GM18873 (cell line): ENCODE measurements at regions not wholly inside any gene's neighbourhood (a gene's known extent, or its start where the extent isn't known, plus 50 kb on each side); places are given as distances from the start of the nearest gene placed in this dataset.

Experiments
- ATAC-seq: cut with Tn5 transposase; IDR thresholded peaks from one replicate; pipeline ENCODE4 v1.9.1; 2021; ENCODE audit warnings: mild to moderate bottlenecking, moderate library complexity, moderate number of reproducible peaks; ENCODE audit not compliant: unreplicated experiment, low FRiP score

DNA sequence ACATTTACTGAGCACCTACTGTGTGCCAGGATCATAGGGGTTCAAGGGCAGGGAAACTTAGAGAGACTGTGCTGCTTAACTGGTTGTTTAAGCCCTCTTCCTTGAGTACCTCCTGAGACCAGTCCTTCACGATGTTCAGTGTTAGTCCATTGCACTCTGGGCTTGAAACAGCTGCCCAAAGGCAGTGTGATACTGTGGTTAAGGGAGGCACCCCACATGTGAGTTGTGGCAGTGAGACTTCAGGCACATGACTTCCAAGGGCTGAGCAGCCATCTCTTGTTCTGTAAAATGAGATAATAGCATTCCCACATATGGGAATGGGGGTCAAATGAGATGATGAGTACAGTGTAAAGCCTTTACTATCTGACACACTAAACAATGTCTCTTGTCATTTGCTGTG, 75.1 kb downstream of the LINGO1 start:
- no peak for ATAC-seq

DNA sequence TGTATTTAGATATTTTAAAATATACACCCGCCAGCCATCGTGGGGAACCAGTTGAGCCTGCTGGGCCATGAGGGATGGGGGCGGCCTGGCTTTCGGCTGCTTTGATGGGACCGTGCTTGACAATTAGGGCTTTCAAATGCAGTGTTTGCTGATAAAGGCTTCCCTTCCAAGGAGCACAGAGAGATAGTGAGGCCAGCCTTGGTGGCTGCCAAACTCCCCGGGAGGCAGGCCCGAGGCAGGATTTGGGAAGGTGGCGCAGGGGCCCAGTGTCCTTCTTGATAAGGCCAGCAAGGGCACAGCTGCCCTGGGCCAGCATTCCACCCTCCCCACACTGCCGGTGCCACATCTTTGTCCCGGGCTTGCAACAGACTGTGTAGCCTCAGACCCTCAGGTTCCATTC, 75.6 kb downstream of the LINGO1 start:
- ATAC-seq, result no peak

GRCh38 chr15:77556622-77557021, 76.1 kb downstream of the LINGO1 start:
- ATAC-seq, result no peak

DNA sequence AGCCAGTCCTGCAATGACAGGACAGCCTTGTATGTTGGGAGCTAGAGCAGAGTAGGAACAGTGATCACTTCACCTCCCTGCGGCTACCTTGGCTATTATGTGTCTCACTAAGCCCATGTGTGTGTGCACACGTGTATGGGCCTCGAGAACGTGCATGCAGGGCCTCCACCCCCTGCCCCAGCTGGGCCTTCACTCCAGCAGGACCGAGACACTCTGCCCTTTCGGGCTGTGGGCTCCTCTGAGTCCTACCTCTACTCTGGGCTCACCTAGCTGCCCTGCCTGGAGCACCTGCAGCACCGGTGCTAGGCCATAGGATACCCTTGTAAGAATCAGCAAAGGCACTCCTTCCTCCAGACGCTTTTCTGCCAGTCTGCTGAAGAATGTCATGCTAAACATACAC, 77.5 kb downstream of the LINGO1 start:
- ATAC-seq, result no peak

- no peak for ATAC-seq
These were observed 78.2 kb downstream of the LINGO1 start for GRCh38 chr15:77554306-77555080.

DNA sequence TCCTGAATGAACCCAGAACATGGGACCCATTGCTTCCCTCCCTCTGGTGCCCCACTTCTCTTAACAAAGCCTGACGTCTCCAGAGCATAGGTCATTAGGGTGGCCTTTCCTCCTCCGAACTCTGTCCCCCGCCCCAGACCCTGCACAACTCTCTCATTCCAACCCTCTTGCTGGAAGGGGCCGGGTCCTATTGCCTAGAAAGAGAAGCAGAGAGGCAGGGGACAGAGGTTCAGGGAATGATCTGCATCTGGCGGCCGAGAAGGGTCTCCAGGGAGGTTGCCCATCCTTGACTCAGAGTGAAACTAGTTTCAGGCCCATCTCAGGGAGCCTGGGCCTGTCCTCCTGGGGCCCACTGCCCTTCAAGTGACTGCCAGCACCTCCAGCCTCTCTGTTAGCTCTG, 79.0 kb downstream of the LINGO1 start:
- ATAC-seq, result no peak

DNA sequence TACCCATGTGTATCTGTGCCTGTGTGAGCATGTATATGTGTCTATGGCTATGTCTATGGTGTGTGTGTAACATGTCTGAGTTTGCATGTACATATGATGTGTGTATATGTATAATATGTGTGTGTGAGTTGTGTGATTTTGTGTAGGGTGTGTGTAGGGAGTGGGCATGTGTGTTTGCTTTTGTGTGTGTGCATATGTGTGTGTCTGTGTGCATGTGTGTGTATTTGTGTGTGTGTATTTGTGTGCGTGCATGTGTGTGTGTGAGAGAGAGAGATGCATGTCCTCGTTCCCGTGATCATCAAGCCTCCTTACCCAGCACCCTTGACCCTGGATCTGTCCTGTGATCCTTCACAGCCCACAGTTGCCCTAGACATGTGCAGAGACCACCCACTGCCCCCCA, 79.5 kb downstream of the LINGO1 start:
- ATAC-seq, result no peak

DNA sequence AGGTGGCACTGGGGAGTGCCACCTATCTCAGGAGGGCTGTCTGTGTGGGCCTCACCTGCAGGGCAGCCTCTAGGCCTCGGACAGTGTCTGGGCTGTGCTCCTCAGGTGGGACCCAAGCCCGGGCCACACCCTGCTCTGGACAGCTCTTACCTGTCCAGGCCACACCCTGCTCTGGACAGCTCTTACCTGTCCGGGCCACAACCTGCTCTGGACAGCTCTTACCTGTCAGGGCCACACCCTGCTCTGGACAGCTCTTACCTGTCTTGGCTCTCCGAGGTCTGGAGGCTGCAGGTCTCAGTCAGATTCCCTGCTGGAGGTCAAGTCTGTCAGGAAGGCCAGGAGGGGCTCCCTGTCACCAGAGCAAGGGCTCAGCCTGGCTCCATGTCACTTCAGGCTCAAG, 80.6 kb downstream of the LINGO1 start:
- no peak for ATAC-seq

DNA sequence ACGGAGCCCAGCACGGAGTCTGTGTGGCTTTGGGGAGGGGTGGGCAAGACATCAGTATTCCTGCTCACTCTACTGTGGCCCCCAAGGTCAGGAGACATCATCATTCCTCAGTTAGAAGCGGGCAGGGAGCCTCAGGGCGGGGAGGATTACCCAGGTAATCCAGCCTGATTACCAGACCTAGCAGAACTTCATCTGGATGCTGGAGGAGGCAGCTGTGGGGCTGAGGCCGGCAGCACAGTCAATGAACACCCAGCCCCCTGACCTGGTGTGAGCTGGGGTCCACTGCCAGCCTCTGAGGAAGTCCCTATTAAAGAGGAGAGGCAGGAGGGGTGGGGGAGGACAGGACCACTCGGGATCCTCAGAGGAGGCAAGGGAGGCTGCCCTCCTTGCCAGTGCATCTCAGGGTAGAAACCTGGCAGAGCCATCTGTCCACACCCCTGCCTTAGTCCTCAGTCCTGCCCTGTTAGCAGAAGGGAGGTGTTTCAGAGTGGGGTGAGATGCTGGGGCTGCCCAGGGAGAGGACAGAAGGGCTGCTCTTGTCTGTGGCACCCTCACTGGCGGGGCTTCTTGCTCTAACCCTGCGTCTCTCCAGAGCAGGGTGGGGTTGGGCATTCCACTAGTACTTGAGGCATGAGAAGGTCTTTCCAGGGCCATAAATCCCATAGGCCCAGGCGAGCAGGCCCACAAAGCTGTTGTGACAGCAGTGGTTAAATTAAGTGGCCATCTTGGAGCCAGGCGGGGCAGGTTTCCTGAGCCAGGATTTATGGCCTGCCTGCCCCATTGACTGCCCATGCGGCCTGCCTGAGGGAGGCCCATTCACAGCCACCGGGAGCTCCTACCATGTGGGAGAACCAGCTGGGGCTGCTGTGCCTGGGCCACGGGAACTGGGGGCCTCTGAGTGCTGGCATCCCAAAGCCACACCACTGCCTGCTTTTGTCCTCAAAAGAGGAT, 82.1 kb downstream of the LINGO1 start:
- ATAC-seq, result no peak

GRCh38 chr15:77549576-77550288, 83.0 kb downstream of the LINGO1 start:
- no peak for ATAC-seq

DNA sequence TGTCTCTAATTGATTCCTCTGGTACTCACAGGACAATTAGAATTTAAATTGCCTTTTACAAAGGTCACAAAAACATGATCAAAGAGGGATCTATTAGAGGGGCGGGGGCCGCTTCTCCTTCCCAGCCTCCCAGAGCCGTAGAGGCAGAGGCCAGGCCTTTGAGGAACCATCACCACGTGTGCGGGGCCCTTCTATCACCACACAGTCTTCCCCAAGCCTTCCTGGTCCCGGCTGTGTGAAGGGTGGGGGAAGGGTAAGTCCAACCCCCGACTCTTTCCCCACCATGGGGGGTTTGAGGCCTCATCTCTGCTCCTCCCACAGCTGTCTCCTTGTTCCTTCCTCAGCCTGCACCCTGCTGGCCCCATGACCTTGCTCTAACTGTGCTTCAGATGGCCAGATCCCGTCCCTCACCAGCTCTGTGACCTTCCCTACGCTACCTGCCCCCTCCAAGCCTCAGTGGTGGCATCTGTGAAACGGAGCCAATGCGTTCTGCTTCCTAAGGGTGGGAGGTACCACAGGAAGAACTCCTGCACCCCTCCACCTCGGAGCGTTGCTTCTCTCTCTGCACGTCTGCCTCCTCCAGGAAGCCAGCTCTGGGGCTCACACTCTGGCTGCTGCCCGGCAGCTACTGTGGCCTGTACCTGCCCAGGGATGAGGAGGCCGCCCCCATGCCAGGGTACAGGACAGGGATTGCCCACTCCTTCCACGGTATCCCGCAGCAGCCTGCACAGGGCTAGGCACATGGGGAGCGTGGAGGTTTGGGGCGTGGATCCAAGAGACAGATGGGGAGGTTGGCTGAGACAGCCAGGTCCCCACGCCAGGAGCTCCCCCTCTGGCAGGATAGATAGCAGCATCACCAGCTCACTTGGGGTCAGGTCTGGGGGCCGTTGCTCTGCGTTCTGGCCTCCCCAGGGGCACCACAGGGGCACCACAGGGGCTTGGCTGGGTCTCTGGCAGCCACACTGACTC, 83.8 kb downstream of the LINGO1 start:
- ATAC-seq, result no peak

- ATAC-seq, result no peak
These were observed 84.7 kb downstream of the LINGO1 start for GRCh38 chr15:77547801-77548588.

DNA sequence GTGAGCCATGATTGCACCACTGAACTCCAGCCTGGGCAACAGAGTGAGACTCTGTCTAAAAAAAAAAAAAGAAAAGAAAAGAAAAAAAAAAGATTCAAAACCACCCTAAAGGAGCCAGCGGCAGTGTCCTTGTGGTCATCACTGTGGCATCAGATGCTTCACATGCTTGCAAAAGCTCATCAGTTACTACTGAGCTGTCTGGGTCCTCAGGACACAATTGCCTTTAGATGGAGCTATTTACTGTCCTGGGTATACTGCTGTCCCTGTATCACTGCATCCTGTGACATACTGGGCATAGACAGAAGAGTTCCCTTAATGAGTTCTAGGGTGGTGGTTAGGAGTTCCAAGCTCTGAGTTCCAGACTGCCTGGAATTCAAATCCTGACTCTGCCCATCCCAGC, 85.8 kb downstream of the LINGO1 start:
- no peak for ATAC-seq

DNA sequence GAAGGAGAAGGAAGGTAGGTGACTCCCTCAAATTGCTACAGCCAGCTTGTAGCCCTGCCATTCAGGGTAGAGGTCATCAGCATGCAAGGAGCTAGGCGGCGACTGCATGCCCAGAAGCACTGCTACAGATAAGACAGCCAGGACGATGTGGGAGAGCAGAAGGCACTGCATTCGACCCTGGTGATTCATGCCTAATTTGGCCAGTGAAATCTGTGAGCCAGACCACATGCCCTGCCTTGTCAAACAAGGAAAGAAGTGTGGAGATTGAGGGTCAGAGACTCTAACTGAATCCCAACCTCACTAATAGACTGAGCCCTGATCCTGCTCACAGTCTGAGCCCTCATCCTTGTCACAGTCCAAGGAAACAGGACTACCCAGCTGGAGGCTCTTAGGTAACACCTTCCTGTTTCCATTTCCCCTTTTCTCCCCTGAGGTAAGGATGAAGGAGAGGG, 86.6 kb downstream of the LINGO1 start:
- no peak for ATAC-seq

DNA sequence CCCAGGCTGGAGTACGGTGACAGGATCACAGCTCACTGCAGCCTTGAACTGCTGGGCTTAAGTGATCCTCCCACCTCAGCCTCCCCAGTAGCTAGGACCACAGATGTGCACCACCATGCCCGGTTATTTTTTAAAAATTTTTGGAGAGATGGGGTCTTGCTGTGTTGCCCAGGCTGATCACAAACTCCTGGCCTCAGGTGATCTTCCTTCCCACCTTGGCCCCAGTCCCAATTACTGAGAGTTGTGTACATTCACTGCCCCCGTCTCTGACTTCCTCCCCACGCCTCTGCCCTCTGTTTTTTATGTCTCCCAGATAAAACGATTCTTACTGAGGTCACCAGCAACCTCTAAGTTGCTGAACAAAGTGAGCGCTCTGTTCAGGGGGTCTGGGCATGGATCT, 87.7 kb downstream of the LINGO1 start:
- no peak for ATAC-seq

DNA sequence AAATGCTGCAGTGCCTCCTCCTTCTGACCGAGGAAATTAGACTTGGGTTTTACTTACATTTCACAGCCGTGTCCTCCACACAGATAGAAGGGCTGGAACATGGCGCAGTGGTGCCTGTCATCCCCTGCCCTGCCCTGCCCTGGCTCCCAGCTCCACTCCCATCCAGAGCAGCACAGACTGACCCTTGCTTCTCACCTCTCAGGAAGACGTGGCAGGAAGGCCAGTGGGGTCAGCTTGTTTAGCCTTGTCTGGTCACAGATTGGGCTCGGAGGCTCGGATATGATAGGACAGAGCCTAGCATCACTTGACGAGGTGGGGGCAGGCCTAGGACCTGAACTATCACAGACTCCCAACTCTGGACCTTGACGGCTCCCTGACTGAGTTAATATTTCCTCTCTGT, 88.5 kb downstream of the LINGO1 start:
- ATAC-seq, result no peak

- no peak for ATAC-seq
These were observed 89.4 kb downstream of the LINGO1 start for GRCh38 chr15:77543159-77543882.

DNA sequence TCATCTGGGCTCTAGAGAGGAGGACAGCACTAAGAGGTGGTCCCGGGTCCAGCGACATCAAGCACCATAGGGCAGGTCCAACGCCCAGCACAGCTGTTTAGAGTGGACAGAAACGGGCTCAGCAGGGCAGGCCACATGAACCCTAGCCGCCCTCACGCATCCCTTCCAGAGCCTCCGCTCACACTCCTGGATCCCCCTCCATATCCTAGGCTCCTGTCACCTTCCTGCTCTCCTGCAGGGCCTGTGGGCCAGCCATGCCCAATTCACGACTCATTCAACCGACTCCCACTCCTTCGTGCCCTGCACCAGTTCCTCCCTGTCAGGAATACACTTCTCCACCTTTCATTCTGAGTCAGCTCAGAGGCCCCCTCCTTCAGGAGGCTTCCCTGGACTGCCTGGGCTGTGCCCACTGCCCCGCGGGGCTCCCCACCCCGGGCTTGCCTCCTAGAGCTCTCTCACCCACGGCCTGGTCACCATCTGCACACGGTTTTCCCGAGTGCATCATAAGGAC, 90.2 kb downstream of the LINGO1 start:
- no peak for ATAC-seq
